ENCODE measurements at regions not wholly inside any gene's neighbourhood (a gene's known extent, or its start where the extent isn't known, plus 50 kb on each side); places are given as distances from the start of the nearest gene placed in this dataset.

DNA sequence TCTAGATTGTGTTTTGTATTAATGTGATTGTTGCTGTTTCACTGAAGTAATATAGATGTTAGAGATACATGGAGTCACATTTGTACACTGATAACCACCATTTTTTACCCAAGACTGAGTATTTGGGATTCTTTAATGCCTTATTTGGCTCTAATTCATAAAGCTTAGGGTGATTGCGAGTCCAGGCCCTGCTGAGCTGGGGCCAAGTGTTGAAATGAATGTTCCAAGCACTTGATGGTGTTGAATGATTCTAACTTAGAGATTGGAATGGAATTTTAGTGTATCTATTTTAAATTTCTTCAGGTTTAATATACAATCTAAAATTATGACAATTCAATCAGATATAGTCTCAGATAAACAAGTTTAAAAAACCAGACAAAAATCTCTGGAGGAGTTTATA lies 329.4 kb upstream of the SLC35B3 start:
- DNase-seq = no peak

GRCh38 chr6:8760951-8761350 lies 325.6 kb upstream of the SLC35B3 start:
- no peak for DNase-seq

DNA sequence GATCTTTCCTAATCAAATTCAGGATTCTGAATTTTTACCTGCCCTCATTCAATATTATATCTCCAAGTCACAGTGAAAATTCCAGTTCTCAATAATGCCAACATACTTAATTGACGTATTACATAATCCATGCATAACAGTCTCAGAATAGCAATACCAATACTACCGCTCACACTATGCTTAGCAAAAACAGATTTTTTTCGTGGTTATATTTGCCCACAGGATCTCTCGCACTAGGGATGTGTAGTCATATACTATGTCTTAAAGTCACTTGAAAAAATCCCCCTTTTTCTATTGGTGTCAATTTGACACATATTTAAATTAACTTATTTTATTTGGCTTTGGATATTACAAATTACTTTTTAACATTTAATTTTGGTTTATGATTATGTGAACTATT lies 323.1 kb upstream of the SLC35B3 start:
- DNase-seq = no peak

DNA sequence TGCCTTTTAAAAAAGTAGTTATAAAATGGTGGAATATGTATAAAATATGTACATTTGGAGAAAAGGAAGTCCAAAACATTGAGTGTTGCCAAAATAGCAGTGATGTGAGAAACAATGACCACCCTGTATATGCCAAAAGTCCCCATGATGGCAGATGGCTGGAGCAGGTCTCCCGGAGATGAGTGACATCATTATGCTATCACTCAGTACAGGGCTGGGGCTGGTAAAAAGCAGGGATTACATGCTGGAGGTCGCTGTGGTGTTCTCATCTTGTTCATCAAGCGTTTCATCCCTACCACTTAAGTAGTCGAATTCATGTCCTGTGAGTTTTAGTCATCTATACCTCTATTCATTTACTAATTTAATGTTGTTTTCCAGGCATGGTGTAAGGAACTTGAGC lies 315.3 kb upstream of the SLC35B3 start:
- no peak for DNase-seq

DNA sequence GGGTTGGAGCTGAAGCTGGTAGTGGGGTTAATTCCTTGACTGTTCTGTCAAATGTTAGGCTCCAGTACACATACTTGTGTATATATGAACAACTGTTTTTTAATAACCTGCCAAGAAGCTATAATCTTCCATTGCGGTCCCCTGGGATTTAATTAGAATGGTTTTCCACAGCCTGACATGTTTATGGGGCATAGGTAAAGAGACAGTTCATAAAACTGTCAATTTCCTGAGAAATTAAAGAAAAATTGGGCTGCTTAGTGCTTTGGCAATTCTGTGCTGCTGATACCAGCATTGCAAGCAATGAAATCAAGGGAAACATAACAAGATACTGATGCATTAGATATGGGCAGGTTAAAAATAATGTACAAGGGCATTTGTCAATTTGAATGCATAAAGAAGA lies 314.1 kb upstream of the SLC35B3 start:
- no peak for DNase-seq

DNA sequence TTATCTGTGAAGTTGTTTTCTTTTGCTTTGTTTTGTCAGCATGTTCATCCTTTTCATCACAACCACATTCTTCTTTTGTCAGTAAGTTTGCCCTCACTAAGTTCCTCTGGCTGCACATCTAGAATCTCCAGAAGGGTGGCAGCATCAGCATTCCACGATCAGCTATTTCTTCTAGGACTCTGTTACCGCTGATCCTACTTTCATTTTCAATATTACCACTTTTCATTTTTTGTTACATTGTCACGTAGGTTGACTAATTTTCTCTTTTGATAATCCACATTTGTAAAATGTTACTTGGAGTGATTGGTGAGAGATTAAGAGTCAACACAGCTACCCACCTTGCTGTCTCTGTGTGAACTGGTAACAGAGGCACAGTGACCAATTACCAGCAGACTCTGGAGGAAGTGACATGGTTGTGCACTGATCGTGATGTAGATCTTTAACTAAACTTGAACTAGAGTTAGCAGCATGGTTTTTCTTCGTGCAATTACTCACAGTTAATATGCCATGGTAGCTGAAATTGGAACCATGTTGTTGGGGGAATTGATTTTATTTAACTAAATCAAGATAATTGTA lies 307.9 kb upstream of the SLC35B3 start:
- DNase-seq = no peak

DNA sequence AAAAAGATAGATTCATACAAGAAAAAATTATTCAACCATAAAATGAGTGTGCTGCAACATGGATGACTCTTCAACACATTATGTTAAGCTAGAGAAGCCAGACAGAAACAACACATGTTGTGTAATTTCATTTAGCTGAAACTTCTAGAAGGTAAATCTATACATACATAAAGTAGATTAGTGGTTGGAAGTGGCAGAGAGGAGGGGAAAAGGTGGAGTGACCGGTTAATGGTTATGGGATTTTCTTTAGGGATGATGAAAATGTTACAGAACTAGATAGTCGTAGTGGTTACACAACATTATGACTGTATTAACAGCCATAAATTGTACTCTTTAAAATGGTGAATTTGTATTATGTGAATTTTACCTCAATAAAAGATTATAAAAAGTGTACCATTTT lies 304.1 kb upstream of the SLC35B3 start:
- DNase-seq = no peak

DNA sequence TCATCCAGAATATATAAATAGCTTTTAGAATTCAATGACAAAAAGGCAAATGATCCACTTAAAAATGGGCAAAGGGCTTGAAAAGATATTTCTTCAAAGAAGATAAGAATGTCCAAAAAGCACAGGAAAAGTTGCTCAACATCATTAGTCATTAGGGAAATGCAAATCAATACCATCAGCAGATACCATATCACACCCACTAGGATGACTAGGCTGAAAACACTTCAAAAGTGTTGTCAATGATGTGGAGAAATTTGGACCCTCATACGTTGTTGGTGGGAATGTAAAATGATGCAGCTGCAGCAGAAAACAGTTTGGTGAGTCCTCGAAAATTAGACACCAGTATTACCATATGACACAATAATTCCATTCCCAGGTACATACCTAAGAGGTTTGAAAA lies 303.6 kb upstream of the SLC35B3 start:
- DNase-seq = no peak

DNA sequence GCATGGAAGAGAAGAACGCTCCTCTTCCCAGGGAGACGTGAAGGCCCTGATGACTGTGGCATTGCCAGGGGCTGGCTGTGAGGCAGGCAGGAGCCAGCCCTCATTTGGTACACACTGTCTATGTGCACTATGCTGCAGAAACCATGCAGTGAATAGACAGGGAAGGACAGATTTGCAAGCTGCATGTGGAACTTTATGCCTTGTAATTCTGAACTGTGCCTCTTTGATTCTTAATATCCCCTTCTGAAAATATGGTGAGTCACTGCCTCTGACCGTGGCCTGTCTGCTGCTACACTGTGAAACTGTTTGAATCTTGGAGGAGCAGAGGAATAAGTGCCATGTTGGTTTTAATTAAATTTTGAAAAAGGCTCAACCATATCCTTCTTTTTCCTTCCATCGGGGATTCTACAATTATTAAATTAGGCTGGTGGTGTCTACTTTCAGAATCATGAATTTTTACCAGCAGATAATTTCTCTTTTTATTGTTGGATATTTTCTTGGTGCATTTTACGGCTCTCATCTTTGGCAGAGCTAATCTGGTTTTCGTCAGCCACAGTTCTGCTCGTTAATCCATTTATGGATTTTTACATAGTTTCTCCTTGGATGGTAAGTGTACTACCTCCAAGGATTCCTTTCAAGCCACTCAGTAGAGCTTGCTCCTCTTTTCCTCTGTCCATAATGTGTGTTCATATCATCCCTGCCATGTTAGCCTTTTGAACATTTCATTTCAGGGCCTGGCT lies 301.0 kb upstream of the SLC35B3 start:
- no peak for DNase-seq

DNA sequence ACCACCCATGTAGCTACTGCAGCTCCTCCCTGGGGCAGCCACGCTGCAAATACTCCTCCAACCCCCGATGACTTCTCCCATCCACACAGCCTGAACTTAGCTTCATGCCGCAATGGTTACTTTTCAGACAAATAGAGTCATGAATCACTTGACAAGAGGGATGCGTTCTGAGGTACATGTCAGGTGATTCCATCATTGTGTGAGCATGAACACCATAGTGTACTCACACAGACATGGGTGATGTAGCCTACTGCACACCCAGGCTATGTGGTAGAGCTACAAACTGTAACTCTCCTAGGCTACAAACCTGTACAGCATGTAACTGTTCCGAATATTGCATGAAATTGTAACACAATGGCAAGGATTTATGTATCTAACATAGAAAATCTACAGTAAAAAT lies 298.5 kb upstream of the SLC35B3 start:
- no peak for DNase-seq

DNA sequence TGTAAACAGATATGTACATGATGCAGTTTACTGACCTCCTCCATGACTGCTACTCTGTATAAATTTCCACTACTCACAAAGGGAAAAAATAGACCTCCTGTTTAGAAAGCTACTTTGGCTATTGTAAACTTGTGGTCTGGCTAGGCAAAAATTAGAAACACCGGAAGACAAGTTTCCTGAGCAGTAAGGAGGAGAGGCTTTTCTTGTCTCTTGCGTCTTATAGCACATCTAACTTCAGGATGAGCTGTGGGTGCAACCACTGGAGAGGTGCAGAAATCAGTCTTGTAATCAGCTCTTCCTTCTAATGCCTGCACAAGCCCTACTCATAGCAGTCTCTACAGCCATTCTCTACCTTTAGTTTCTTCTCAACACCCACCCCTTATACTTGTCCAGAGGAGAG lies 296.5 kb upstream of the SLC35B3 start:
- DNase-seq = no peak

DNA sequence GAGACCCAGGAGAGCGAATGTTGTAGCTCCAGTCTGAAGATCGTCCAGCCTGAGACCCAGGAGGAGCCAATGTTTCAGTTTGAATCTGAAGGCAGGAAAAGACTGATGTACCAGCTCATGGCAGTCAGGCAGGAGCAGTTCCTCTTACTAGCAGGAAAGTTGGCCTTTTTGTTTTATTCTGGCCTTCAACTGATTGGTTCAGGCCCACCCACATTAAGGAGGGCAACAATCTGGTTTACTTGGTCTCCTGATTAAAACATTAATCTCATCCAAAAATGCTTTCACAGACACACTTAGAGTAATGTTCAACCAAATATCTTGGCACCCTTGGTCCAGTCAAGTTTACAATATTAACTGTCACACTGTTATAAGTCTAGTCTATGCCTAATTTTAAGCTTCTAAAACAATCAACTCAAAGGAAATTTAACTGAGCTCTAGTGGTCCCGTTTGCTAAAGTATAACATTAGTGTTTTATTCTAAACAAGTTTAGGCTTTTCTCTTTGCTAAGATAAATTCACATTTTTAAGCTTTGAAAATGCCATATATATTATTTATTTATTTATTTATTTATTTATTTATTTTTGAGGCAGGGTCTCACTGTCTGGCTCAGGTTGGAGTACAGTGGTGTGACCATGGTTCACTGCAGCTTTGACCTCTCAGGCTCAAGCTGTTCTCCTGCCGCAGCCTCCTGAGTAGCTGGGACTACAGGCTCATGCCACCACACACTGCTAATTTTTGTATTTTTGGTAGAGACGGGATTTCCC lies 275.5 kb upstream of the SLC35B3 start:
- no peak for DNase-seq

DNA sequence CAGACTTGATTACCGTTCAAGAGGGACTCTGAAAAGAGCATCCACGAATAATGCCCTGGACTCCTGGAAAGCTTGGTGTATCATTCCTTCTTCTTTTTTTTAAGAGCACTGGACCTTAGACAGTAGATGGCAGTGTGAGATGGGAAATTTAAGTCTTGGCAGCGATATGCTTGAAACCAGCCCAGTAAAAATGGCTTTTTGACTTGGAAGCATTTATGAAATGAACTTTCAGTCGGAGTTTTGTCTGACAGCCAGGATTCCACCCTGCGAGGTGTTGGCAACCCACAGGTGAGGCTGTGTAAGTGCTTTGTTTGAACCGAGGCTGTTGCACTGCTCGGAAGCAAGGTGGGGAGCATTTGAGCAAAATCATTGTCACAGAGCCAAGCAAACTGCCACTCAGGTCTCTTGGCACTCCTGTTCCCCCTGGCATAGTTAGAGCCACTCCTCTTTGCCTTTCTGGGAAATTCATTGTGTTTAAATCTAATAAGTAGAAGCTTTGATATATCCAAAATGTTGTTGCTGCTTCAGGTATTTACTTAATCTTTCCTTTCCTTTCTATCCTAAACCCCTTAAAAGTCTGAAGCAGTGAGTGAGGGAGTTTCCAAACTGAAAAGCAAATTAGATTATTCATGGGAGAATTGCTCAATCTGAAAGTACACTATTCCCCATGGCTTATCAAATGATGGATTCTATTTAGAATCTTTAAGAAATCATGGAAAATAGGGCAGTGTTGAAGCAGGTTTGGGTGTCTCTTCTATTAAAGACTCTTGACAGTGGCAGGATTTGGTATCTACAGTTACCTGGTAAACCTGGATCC lies 272.8 kb upstream of the SLC35B3 start:
- DNase-seq = no peak

DNA sequence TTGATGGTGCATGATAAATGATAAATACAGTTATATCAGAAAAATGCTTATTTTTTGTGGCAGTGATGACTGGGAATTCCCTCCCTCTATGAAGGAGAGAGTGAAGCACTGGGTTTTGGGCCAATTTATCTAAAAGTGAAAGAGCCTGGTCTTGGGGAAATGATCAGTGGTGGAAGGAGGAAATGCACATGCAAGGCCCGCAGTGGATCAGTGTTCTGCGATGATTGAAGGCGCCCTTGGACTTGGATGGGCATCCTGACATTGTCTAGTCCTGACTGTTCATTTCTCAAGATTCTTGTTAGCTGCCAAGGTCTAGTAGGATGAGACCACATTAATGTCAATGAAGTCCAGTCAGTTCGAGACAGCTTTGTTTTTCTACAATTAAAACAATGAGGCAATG lies 272.0 kb upstream of the SLC35B3 start:
- DNase-seq = no peak

DNA sequence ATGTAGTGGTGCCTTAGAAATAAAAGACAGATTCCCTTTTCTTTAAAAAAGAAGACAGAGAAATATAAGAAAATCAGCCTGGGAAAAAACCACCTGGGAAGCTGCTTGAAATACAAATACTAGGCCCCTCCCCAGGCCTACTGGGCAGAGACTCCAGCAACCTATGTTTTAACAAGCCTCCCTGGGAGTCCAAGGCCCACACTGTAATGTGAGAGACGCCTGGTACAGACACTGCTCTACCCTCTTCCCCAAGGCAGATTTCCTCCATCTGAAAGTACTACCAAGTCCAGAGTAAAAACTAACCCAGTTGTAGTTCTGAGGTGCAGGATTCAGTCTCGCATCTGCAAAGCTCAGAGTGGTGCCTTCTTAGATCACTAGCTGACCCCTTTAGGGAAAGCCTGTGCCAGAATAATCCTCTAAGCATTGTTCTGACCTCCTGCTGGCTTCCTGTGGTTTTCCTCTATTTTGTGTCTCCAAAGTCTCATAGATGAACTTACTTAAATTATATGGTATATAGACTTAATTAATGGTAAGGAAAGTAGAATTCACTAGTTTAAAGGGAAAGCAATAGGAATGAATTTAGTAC lies 270.2 kb upstream of the SLC35B3 start:
- no peak for DNase-seq

- DNase-seq = no peak
Measured at GRCh38 chr6:8703059-8703458, 267.7 kb upstream of the SLC35B3 start.

DNA sequence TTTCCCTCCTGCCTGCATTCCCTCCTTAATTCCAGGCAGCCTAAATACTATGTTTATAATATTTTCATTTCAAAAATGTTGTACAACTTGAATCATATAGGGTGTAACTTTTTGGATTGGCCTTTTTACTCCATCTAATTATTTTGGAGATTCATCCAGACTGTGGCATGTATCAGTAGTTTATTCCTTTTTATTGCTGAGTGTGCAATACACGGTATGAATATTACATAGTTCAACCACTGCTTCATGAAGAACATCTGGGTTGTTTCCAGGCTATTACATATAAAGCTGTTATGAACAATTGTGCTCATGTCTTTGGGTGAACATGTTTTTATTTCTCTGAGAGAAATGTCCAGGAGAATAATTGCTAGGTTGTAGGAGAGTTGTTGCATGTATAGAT lies 253.5 kb upstream of the SLC35B3 start:
- no peak for DNase-seq

GRCh38 chr6:8686077-8686476 lies 250.7 kb upstream of the SLC35B3 start:
- no peak for DNase-seq

DNA sequence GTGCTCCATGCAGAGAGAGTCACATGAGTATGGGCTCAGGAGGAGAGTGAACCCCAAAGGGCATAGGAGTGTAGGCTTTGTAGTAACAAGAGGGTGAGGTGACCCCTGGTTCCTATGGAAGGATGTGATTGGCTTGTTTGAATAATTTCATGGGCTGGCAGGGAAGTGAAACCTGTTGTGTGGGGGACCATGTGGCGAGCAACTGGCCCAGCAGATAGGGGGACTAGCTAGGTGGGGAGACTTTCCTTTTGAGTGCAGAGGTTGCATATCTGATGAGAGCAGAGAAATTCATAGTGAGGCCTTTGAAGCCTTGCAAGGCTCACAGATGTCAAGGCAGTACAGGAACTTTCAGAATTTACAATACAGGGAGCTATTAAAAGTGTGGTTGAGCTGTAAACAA lies 247.9 kb upstream of the SLC35B3 start:
- DNase-seq = no peak

DNA sequence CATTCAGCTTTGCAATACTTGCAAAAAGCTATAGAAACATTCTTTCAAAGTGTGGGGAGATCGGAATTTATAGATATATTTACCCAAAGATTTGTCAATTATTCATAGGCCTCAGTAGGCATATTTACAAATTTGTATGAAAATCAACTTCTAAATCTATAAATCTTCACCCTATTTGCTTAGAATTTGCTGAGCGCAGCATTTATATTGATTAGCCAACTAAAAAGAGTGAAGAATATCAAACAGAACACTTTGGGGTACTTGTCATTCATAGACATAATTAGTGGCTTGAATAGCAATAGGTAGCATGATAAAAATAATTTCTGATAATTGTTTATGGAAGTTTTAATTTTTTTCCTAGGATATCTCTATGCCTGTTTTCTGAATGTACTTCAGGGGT lies 244.5 kb upstream of the SLC35B3 start:
- no peak for DNase-seq

DNA sequence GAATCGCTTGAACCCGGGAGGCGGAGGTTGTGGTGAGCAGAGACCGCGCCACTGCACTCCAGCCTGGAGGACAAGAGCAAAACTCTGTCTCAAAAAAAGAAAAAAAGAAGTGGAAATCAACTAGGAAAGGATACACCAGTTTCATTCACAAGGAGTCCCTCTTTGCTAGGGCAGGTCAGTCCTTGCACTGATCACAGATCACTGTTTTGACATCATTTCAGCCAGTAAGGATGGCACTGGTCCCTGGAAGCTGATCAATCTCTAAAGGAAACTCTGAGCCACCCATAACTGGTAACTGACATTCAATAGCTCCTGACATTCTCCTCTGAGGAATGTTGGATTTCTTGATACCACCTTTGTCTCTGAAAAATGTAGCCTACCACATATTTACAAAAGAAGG lies 243.1 kb upstream of the SLC35B3 start:
- no peak for DNase-seq

- no peak for DNase-seq
Measured at GRCh38 chr6:8674126-8674525, 238.8 kb upstream of the SLC35B3 start.

DNA sequence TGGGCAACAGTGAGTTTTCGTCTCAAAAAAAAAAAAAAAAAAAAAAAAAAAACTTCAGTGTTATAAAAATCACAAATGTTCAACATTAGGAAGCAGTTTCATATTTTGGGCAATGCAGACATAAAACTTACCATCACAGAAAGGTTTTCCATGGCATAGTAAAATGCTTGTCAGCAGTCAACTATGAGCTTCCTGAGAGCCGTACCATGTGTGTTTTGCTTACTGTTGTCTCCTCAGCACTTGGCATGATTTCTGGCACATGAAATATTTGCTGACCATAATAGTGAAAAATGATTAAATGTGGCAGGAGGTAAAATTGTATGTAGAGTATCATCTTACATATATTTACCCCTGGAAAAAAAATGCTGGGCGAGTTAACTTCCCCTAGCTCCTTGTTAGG lies 237.5 kb upstream of the SLC35B3 start:
- no peak for DNase-seq

Measured in GOT3 (cell line).